ENCODE measurements at regions not wholly inside any gene's neighbourhood (a gene's known extent, or its start where the extent isn't known, plus 50 kb on each side); places are given as distances from the start of the nearest gene placed in this dataset.

DNA sequence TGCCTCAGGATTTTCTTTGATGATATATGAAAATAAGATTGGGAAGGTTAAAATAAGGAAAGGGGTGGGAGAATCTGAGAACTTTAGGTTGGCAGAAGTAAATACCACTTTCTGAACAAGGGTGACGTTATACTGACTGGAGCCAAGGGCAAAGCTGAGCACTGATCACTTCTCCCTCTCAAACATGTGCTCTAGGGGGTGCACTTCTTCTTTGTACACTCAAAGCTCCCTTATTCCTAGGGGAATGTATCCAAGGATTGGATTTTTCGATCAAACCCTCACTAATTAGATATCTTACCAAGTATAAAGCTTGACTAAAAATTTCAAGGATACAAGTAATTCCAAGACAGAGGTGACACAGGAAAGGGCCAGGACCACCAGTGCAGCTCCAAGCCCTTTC lies 243.9 kb upstream of the UMPS start:
- no peak for TF ChIP-seq EZH2phosphoT487 (conservative IDR thresholded peaks at IDR 0.05; ENCODE audit: low read length)
- TF ChIP-seq, protein P1, sequence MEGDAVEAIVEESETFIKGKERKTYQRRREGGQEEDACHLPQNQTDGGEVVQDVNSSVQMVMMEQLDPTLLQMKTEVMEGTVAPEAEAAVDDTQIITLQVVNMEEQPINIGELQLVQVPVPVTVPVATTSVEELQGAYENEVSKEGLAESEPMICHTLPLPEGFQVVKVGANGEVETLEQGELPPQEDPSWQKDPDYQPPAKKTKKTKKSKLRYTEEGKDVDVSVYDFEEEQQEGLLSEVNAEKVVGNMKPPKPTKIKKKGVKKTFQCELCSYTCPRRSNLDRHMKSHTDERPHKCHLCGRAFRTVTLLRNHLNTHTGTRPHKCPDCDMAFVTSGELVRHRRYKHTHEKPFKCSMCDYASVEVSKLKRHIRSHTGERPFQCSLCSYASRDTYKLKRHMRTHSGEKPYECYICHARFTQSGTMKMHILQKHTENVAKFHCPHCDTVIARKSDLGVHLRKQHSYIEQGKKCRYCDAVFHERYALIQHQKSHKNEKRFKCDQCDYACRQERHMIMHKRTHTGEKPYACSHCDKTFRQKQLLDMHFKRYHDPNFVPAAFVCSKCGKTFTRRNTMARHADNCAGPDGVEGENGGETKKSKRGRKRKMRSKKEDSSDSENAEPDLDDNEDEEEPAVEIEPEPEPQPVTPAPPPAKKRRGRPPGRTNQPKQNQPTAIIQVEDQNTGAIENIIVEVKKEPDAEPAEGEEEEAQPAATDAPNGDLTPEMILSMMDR (IDR thresholded peaks at IDR 0.05; ENCODE audit: insufficient read depth, low read length, poor library complexity, severe bottlenecking) = no peak
- Histone ChIP-seq H3K9ac (ENCODE audit: low read length) (no peak overlapping the region), H2AFZ (ENCODE audit: low read depth, low read length, severe bottlenecking) (no peak overlapping the region), H3K4me3 (ENCODE audit: insufficient read depth, low read length, poor library complexity, severe bottlenecking) (no peak overlapping the region), H3K36me3 (ENCODE audit: low read length) (no peaks in the 10 kb centered on the region), H3K79me2 (ENCODE audit: insufficient read depth, low read length) (no peaks in the 10 kb centered on the region), H3F3A (ENCODE audit: insufficient read depth) (no peaks in the 10 kb centered on the region), H3K9me3 (ENCODE audit: insufficient read depth, low read length) (no peaks in the 10 kb centered on the region), H3K27me3 (ENCODE audit: low read length) (no peaks in the 10 kb centered on the region), H4K20me1 (ENCODE audit: low read depth, low read length) (no peaks in the 10 kb centered on the region), H3K27ac (ENCODE audit: low read depth, low read length) (no peak overlapping the region), H3K4me2 (ENCODE audit: low read depth, low read length, poor library complexity, severe bottlenecking) (no peak overlapping the region), H3K9me2 (replicated peaks; ENCODE audit: insufficient read depth, low read length) (no peaks in the 10 kb centered on the region)

GRCh38 chr3:124489506-124489905 lies 240.7 kb upstream of the UMPS start:
- no peaks in the 10 kb centered on the region for H3K27me3 ChIP-seq (ENCODE audit: low read length)
- H3K27ac ChIP-seq (ENCODE audit: low read depth, low read length) = no peak overlapping the region
- H3K4me3 ChIP-seq (ENCODE audit: insufficient read depth, low read length, poor library complexity, severe bottlenecking) = no peak overlapping the region
- no peak overlapping the region for H3K4me2 ChIP-seq (ENCODE audit: low read depth, low read length, poor library complexity, severe bottlenecking)
- H3K36me3 ChIP-seq (ENCODE audit: low read length) = no peaks in the 10 kb centered on the region
- H3K9me3 ChIP-seq (ENCODE audit: insufficient read depth, low read length) = no peaks in the 10 kb centered on the region
- H3F3A ChIP-seq (ENCODE audit: insufficient read depth) = no peaks in the 10 kb centered on the region
- H3K9me2 ChIP-seq (replicated peaks; ENCODE audit: insufficient read depth, low read length) = no peaks in the 10 kb centered on the region
- TF ChIP-seq, protein P1 (IDR thresholded peaks at IDR 0.05; ENCODE audit: insufficient read depth, low read length, poor library complexity, severe bottlenecking) = no peak
- no peak for TF ChIP-seq EZH2phosphoT487 (conservative IDR thresholded peaks at IDR 0.05; ENCODE audit: low read length)
- H3K9ac ChIP-seq (ENCODE audit: low read length) = no peak overlapping the region
- H4K20me1 ChIP-seq (ENCODE audit: low read depth, low read length) = no peaks in the 10 kb centered on the region
- no peaks in the 10 kb centered on the region for H3K79me2 ChIP-seq (ENCODE audit: insufficient read depth, low read length)
- no peak overlapping the region for H2AFZ ChIP-seq (ENCODE audit: low read depth, low read length, severe bottlenecking)

DNA sequence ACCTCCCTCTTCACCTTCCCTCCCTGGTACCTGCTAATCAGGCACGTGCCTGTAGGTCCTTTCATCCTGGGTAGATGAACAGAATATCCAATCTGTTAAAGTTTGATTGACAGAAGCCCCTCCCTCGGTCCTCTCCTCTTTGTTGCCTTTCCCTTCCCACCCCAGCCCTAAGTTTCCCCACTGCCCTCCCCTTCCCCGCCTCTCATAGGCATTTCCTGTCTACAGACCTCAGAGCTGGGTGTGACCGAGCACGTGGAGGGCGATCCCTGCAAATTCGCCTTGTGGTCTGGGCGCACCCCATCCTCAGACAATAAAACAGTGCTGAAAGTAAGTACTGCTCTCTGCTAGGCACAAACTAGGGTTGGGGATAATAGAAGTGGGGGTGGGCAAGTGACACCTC lies 239.2 kb upstream of the UMPS start:
- Histone ChIP-seq H3K27ac (ENCODE audit: low read depth, low read length) (no peak overlapping the region), H3K4me2 (ENCODE audit: low read depth, low read length, poor library complexity, severe bottlenecking) (no peak overlapping the region), H4K20me1 (ENCODE audit: low read depth, low read length) (no peaks in the 10 kb centered on the region), H2AFZ (ENCODE audit: low read depth, low read length, severe bottlenecking) (no peak overlapping the region), H3K9ac (ENCODE audit: low read length) (no peak overlapping the region), H3K36me3 (ENCODE audit: low read length) (no peaks in the 10 kb centered on the region), H3K9me2 (replicated peaks; ENCODE audit: insufficient read depth, low read length) (no peaks in the 10 kb centered on the region), H3K27me3 (ENCODE audit: low read length) (no peaks in the 10 kb centered on the region), H3K4me3 (ENCODE audit: insufficient read depth, low read length, poor library complexity, severe bottlenecking) (no peak overlapping the region), H3K9me3 (ENCODE audit: insufficient read depth, low read length) (no peaks in the 10 kb centered on the region), H3K79me2 (ENCODE audit: insufficient read depth, low read length) (no peaks in the 10 kb centered on the region), H3F3A (ENCODE audit: insufficient read depth) (no peaks in the 10 kb centered on the region)
- TF ChIP-seq, protein P1 (IDR thresholded peaks at IDR 0.05; ENCODE audit: insufficient read depth, low read length, poor library complexity, severe bottlenecking) = no peak
- no peak for TF ChIP-seq EZH2phosphoT487 (conservative IDR thresholded peaks at IDR 0.05; ENCODE audit: low read length)

All from SU-DHL-6 (cell line).